Astrocyte (in vitro differentiated cells and primary cell): ENCODE measurements at regions not wholly inside any gene's neighbourhood (a gene's known extent, or its start where the extent isn't known, plus 50 kb on each side); places are given as distances from the start of the nearest gene placed in this dataset.

Experiments
- CTCF ChIP-seq: IDR thresholded peaks from 2 replicates; pipeline ENCODE4 v1.5.1; 2011; ENCODE audit warnings: low read depth, mild to moderate bottlenecking, inconsistent platforms, low read length, moderate library complexity; ENCODE audit not compliant: insufficient read depth
- EZH2 ChIP-seq: IDR thresholded peaks from 2 replicates; pipeline ENCODE4 v1.6.1; 2012; ENCODE audit warnings: mild to moderate bottlenecking, low read length, inconsistent platforms; ENCODE audit not compliant: insufficient read depth

- TF ChIP-seq CTCF = no peak
- no peak for TF ChIP-seq EZH2
These were observed 500.2 kb downstream of the PDCD6IP start for GRCh38 chr3:34298653-34299052.
